GM18517 (cell line): ENCODE measurements at regions not wholly inside any gene's neighbourhood (a gene's known extent, or its start where the extent isn't known, plus 50 kb on each side); places are given as distances from the start of the nearest gene placed in this dataset.

Experiments
- ATAC-seq: cut with Tn5 transposase; IDR thresholded peaks from one replicate; pipeline ENCODE4 v1.9.1; 2021; ENCODE audit warnings: mild to moderate bottlenecking, moderate library complexity; ENCODE audit not compliant: unreplicated experiment

DNA sequence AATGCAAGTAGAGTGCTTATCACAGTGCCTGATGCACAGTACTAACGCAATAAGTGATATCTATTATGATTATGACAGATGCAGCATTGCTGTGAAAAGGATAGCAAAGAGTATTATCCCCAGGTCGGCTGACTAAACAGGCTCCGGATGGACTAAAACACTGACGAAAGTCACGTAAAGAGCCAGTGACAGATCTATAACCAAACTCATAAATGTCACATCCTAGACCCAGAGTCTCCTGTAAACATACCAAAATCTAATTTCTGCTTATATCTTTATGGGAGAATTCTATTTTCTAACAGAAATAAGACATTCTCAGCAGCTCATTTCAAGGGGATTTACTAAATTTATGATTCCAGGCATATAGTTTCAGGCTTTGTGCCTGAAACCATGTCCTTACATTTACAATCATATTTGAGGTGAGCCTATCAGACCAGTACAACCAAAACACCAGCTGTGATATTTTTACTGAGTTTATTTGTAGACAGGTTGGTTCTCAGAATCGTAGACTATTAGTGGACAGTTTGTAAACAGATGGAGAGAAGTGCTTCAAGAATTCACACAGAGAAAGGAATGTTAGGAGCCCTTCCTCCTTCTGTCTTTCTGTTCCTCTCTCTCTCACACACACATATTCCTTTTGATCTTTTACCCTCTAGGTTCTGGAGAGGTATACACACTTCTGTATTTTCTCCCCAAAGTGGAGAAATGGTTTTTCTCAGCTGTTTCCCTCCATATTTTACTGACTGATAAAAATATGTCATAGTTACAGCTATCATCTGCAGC, 52.4 kb upstream of the WDR26 start:
- no peak for ATAC-seq

GRCh38 chr1:224488806-224489499, 54.4 kb upstream of the WDR26 start:
- ATAC-seq, result no peak

DNA sequence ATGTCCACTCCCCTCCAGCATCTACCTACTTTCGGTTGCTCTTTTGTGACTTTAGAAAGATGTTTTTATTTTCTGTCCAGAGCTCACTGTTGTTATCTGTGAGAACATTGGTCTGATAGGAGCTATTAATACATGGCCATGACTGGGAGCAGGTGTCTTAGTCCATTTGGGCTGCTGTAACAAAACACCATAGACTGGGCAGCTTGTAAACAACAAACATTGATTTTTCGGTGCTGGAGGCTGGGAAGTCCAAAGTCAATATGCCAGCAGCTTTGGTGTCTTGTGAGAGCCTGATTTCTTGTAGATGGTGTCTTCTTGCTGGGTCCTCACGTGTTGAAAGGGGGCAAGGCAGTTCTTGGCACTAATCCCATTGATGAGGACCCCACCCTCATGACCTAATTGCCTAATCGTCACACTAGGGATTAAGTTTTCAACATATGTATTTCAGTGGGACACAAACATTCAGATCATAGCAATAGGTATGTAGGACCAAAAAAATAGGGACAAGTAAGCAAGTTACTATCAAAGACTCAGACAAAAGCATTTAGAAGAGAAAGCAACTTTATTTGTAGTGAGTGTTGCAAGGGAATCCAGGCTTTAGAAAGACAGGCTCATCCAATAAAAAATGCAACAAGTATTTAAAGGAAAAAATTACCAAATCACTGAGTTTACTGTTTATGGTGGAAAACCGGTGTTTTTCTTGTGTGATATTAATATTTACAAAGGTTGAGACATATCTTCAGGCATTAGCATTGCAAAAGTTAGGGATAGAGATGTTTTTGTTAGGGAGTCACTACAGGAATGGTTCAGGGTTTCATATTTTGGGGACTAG, 55.2 kb upstream of the WDR26 start:
- ATAC-seq, result no peak

GRCh38 chr1:224490549-224491537, 56.2 kb upstream of the WDR26 start:
- no peak for ATAC-seq

GRCh38 chr1:224492015-224492414, 57.4 kb upstream of the WDR26 start:
- no peak for ATAC-seq

- ATAC-seq, result no peak
Observed at GRCh38 chr1:224492632-224493031, 58.0 kb upstream of the WDR26 start.

- ATAC-seq, result no peak
Observed at GRCh38 chr1:224493269-224493668, 58.7 kb upstream of the WDR26 start.

DNA sequence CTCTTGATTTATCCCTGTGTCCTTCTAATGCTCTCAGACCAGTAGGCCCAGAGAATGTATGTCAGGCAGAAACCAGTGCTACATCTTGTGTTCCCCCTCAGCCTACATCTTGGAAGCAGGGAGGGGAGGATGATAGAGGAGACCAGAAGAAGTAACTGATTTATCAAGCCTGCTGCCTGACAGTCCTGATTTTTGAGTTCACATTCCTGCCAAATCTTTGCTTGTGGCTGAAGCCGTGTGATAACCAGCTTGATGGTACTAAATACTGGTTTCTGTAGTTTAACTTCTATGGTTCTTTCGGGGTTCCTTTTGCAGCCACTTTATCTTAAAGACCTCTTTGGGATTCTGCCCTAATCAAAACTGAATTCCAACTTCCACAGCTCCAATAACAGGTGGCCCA, 59.7 kb upstream of the WDR26 start:
- no peak for ATAC-seq

- ATAC-seq, result no peak
Observed at GRCh38 chr1:224495866-224496265, 61.3 kb upstream of the WDR26 start.

- ATAC-seq, result no peak
Observed at GRCh38 chr1:224496826-224497225, 62.2 kb upstream of the WDR26 start.

DNA sequence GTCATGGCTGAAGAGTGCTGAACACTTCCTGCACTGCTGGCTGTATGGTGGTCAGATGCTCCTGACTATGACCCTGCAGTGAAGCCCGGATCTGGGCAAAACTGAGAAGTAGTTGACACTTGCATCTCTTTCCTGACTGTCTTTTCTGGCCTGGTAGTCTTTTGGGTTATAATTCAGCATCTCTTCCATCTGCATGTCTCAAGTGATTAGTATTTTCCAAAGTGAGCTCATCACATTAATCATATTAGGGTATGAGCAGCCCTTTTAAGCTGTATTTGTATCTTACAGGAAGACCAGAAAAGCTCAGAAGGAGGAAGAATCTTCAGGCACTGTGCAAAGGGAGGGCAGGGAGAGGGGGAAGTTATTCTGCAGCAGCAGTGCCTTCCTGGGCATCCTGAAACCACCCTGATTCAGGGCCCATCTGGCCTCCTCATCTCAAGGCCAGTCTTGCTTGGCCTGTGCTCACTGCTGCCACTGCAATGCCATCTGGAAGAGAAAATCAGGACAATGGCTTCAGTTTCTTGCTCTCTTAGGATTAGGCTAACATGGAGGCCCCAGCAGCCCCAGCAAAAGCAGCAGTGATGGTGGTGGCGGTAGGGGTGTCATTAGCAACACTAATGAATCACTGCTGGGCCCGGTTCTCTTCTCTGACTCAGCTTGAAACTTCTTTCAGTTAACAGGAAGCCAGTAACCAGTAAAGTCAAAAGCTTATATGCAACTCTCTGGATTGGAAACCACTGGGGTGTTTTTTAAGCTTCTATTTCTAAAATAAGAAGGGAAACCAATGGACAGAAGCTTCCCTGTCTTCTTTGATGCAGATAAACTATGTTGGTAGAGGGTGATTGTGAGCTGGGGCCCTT, 63.3 kb upstream of the WDR26 start:
- ATAC-seq, result peak; percentile 96

DNA sequence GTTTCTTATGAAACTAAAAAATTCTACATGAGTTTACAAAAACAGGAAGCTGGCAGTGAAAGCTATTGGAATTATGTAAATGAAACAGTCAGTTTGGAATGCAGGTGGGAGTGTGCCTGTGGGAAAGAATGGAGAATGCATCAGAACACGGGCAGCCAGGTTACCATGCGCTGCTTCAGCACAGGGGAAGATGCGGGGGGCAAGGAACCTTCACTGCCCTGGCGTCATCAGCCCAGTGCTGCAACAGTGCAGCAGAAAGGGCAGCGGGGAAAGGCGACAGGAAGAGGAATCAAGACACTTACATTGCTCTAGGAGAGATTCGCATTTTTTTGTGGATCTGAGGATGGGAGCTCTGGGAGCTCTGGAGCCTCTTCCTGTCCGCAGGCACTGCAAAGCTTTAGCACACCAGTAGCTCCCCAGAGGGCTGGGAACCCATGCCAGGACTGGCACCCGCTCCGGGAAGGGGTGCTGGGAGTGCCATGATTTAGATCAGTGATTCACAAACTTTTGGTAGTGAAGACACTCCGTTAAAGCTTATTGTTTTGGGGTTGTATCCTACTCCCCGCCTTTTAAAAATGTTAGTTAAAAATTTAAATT, 64.1 kb upstream of the WDR26 start:
- no peak for ATAC-seq

DNA sequence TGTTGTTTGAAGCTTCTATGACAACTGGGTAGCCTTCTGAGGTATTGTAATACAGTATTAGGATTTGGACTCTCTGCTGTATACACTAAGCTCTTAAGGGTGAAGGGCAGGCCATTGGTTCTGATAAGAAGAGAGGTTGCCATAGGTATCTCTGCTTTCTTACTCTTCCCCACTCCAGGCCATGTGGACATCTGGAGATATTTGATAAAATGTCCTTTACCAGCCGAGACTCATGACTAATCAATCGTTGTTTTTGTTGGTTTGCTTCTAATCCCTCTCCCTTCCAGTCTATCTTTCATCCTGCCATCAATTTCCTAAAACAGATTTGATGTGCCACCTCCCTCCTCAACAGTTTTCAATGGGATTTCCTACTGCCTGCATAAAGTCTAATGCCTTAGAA, 64.6 kb upstream of the WDR26 start:
- no peak for ATAC-seq

GRCh38 chr1:224500796-224501195, 66.2 kb upstream of the WDR26 start:
- ATAC-seq, result no peak

GRCh38 chr1:224501836-224502235, 67.2 kb upstream of the WDR26 start:
- ATAC-seq, result no peak

DNA sequence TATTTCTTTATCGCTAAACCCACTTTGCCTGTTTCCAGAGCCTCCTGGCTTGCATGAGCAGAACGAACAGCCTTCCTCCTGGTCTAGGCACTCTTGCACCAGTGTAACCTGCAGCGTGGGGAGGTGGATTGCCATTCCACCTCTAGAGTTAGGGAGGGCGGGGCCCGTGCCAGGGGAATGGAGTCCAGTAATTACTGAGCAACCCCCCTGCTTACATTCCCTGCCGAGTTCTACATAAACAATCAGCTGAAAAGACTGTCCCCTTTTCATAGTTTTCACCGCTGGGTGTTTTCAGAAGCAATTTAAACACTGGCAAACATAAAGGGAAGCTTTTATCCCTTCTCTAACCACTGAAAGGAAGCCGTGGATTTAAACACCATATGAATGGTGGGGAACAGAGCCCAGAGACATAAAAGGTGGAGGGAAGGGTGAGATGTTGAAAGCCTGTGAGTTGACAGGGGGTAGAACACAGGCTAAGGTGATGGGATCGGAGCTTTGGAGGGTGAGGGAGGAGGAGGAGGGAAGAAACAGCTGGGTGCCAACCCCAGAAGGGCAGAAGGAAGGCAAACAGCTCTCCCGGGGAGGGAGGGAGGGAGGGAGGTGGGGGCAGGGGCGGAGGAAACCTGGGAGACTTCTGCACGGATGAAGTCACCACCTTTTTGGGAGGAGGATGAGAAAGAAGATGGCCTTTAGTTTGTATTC, 68.0 kb upstream of the WDR26 start:
- ATAC-seq, result no peak

DNA sequence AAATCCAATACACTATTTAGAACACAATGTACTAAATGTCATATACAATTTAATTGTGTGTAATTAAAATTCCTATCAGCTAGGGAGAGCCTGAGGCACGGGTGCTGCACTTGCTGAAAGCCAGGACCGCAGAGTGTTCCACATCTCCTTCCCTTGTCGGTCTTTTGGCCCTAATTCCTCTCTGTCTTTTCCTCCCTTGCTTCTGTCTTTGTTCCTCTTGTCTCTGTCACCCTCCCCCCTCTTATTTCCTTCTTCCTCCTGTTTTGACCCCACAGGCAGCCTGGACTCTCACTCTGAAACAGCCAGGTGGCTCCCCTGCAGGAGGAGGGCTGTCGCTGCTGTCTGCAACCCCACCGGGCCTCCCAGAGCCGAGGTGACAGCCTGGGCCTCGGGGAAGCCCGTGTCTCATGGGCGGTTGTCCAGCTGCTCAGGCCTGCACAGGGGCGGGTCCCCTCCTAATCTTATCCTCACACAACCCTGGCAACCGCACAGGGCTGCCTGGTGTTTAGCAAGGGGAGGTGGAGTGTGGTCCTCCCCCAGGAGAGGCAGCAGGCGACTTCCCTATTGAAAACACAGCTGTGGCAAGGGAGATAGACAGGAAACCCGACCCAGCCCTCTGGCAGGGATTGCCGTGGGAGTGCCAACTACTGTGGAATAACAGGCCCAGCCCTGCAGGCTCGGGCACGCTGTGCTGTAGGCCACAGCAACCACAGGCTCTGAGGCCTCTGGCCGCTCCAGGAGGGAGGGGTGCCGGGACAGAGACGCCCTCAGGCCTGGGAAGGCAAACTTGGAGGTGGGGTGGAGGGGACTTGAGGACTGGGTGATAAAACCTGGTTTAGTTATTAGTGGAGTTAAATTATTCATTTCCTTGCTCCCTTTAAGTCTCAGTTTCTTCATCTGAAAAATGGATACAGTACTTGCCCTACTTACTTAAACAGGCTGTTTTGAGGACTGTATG, 68.8 kb upstream of the WDR26 start:
- ATAC-seq, result peak; percentile 86
